MM.1S (cell line): ENCODE measurements at regions not wholly inside any gene's neighbourhood (a gene's known extent, or its start where the extent isn't known, plus 50 kb on each side); places are given as distances from the start of the nearest gene placed in this dataset.

ENCODE experiments used
- EZH2 ChIP-seq: fragments of 300-600 bp; sonication (generic); optimal IDR thresholded peaks from 2 replicates; pipeline ENCODE3; 2017; ENCODE audit warnings: low read depth, mild to moderate bottlenecking, antibody characterized with exemption, low read length, mixed read lengths
- TF ChIP-seq, protein P1 (sequence below): fragments of 300-600 bp; sonication (generic); IDR thresholded peaks from 2 replicates; pipeline ENCODE4 v1.5.1; 2016; ENCODE audit warnings: antibody characterized with exemption, low read length, mixed read lengths

DNA sequence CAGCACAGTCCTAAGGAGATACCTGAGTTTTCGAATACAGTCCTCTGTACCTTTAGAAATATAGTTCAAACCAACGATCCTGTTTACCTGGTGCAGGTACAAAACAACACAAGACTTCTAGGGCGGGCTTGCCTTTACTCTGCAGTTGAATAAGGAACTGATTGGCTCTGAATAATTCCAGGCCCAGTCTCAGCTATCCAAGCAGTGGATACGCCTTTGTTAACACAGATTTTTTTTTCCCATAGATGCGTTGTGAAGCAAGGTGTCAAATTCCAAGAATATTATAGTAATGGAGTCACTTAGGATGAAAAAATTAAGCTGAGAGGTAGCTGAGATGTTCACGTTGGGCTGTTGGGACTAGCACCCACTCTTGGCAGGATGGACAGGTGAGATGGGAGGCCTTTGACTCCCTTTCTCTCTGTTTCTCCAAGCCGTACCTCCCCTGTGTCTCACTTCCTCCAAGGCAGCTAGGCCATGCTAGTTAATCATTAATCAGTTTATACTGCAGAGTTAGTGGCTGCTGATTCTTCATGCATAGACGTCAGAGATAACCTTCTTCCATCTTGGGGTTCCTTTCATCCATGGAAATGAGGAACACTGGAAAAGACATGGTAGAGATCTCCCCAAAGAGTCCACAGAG, 380.8 kb upstream of the ACVR2A start:
- no peak for TF ChIP-seq EZH2
- TF ChIP-seq, protein P1, sequence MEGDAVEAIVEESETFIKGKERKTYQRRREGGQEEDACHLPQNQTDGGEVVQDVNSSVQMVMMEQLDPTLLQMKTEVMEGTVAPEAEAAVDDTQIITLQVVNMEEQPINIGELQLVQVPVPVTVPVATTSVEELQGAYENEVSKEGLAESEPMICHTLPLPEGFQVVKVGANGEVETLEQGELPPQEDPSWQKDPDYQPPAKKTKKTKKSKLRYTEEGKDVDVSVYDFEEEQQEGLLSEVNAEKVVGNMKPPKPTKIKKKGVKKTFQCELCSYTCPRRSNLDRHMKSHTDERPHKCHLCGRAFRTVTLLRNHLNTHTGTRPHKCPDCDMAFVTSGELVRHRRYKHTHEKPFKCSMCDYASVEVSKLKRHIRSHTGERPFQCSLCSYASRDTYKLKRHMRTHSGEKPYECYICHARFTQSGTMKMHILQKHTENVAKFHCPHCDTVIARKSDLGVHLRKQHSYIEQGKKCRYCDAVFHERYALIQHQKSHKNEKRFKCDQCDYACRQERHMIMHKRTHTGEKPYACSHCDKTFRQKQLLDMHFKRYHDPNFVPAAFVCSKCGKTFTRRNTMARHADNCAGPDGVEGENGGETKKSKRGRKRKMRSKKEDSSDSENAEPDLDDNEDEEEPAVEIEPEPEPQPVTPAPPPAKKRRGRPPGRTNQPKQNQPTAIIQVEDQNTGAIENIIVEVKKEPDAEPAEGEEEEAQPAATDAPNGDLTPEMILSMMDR = no peak
